GM23338 (cell line): ENCODE measurements at regions not wholly inside any gene's neighbourhood (a gene's known extent, or its start where the extent isn't known, plus 50 kb on each side); places are given as distances from the start of the nearest gene placed in this dataset.

Experiments
- ATAC-seq: fragments of 200-7000 bp; cut with Tn5 transposase; 3 replicates; pipeline ENCODE4 v1.9.1; 2020
- DNase-seq: peaks from one replicate; pipeline ENCODE4 v3.0.0-alpha.2; 2015; ENCODE audit warnings: low spot score
- H2AFZ ChIP-seq: fragments of 200-600 bp; sonication (generic); 2 replicates; pipeline ENCODE4 v1.8.0; 2016; ENCODE audit warnings: antibody characterized with exemption, mild to moderate bottlenecking, moderate library complexity
- H3F3A ChIP-seq: fragments of 200-600 bp; sonication (generic); replicated peaks from 2 replicates; pipeline ENCODE4 v1.8.0; 2017; ENCODE audit warnings: antibody characterized with exemption, mixed run types, low read depth
- H3K27ac ChIP-seq: fragments of 200-600 bp; sonication (generic); 2 replicates; pipeline ENCODE4 v1.6.1; 2016; ENCODE audit warnings: low read depth
- H3K27me3 ChIP-seq: fragments of 200-600 bp; sonication (generic); 2 replicates; pipeline ENCODE4 v1.8.0; 2016; ENCODE audit warnings: mild to moderate bottlenecking, mixed run types, moderate library complexity; ENCODE audit not compliant: insufficient read depth
- H3K36me3 ChIP-seq: fragments of 200-600 bp; sonication (generic); 2 replicates; pipeline ENCODE4 v1.8.0; 2016; ENCODE audit warnings: mild to moderate bottlenecking; ENCODE audit not compliant: insufficient read depth
- H3K4me1 ChIP-seq: fragments of 200-600 bp; sonication (generic); 2 replicates; pipeline ENCODE4 v1.8.0; 2016; ENCODE audit warnings: mild to moderate bottlenecking, moderate library complexity; ENCODE audit not compliant: insufficient read depth
- H3K4me2 ChIP-seq: fragments of 200-600 bp; sonication (generic); 2 replicates; pipeline ENCODE4 v1.7.1; 2017; ENCODE audit warnings: mixed run types
- H3K4me3 ChIP-seq: fragments of 200-600 bp; sonication (generic); 2 replicates; pipeline ENCODE4 v1.6.1; 2016; ENCODE audit warnings: mixed run types
- H3K79me2 ChIP-seq: fragments of 200-600 bp; sonication (generic); replicated peaks from 2 replicates; pipeline ENCODE4 v1.8.0; 2017; ENCODE audit warnings: mild to moderate bottlenecking; ENCODE audit not compliant: insufficient read depth
- H3K9me2 ChIP-seq: fragments of 200-600 bp; sonication (generic); 2 replicates; pipeline ENCODE4 v1.8.0; 2017; ENCODE audit not compliant: insufficient read depth
- H4K20me1 ChIP-seq: fragments of 200-600 bp; sonication (generic); replicated peaks from 2 replicates; pipeline ENCODE4 v1.8.0; 2017; ENCODE audit warnings: mild to moderate bottlenecking; ENCODE audit not compliant: insufficient read depth
- H3K27ac Mint-ChIP-seq: 2 replicates; pipeline ENCODE4 v1.8.0; 2020; ENCODE audit warnings: inconsistent platforms, mild to moderate bottlenecking, moderate library complexity, mixed read lengths
- H3K27me3 Mint-ChIP-seq: 3 replicates; pipeline ENCODE4 v1.8.0; 2022; ENCODE audit warnings: low read depth, mild to moderate bottlenecking, moderate library complexity, mixed read lengths, inconsistent platforms; ENCODE audit not compliant: insufficient read depth, poor library complexity
- H3K36me3 Mint-ChIP-seq: 3 replicates; pipeline ENCODE4 v1.8.0; 2021; ENCODE audit warnings: low read depth, mild to moderate bottlenecking, inconsistent platforms, moderate library complexity, mixed read lengths
- H3K4me1 Mint-ChIP-seq: 3 replicates; pipeline ENCODE4 v1.8.0; 2020; ENCODE audit warnings: mild to moderate bottlenecking, inconsistent platforms, mixed read lengths
- H3K4me3 Mint-ChIP-seq: 3 replicates; pipeline ENCODE4 v1.8.0; 2021; ENCODE audit warnings: moderate library complexity, mild to moderate bottlenecking, inconsistent platforms, mixed read lengths
- H3K9me3 Mint-ChIP-seq: 3 replicates; pipeline ENCODE4 v1.8.0; 2020; ENCODE audit warnings: moderate library complexity, mild to moderate bottlenecking, inconsistent platforms, mixed read lengths
- EZH2 ChIP-seq: fragments of 200-600 bp; sonication (generic); IDR thresholded peaks from one replicate; pipeline ENCODE4 v1.8.0; 2017; ENCODE audit warnings: antibody characterized with exemption, mild to moderate bottlenecking, low read depth; ENCODE audit not compliant: unreplicated experiment
- EZH2phosphoT487 ChIP-seq: fragments of 200-600 bp; sonication (generic); IDR thresholded peaks from one replicate; pipeline ENCODE4 v1.8.1; 2018; ENCODE audit warnings: antibody characterized with exemption; ENCODE audit not compliant: unreplicated experiment
- POLR2AphosphoS5 ChIP-seq: IDR thresholded peaks from 2 replicates; pipeline ENCODE4 v1.6.1; 2016; ENCODE audit warnings: antibody characterized with exemption, low read depth
- STAT1 ChIP-seq: IDR thresholded peaks from one replicate; pipeline ENCODE4 v1.6.1; 2016; ENCODE audit warnings: antibody characterized with exemption; ENCODE audit not compliant: unreplicated experiment
- ZNF331 ChIP-seq: fragments of 250-450 bp; sonication (Bioruptor Pico); IDR thresholded peaks from 2 replicates; pipeline ENCODE4 v1.5.0; 2020; ENCODE audit warnings: low read depth, mild to moderate bottlenecking, moderate library complexity
- ZNF462 ChIP-seq: fragments of 250-450 bp; sonication (Bioruptor Pico); IDR thresholded peaks from 2 replicates; pipeline ENCODE4 v1.5.0; 2020; ENCODE audit warnings: mild to moderate bottlenecking, moderate library complexity

GRCh38 chr19:32230441-32230840 is 115.0 kb upstream of the ZNF507 start:
- H2AFZ ChIP-seq: no peak overlapping the region
- H3K27ac Mint-ChIP-seq: no peak overlapping the region
- no peak overlapping the region for H3K27ac ChIP-seq
- no peaks in the 10 kb centered on the region for H3K79me2 ChIP-seq
- H3K4me1 Mint-ChIP-seq: no peaks in the 10 kb centered on the region
- no peak for DNase-seq
- H3K4me1 ChIP-seq: no peaks in the 10 kb centered on the region
- H3K27me3 Mint-ChIP-seq: peaks cover 12% of the 10 kb centered on the region
- H3K4me3 ChIP-seq: no peak overlapping the region
- H3K4me2 ChIP-seq: no peak overlapping the region
- H3K9me3 Mint-ChIP-seq: no peaks in the 10 kb centered on the region
- no peaks in the 10 kb centered on the region for H3K9me2 ChIP-seq
- H3K4me3 Mint-ChIP-seq: no peak overlapping the region
- H3F3A ChIP-seq: no peaks in the 10 kb centered on the region
- no peak for TF ChIP-seq ZNF462 (CRISPR knock-in tag)
- no peaks in the 10 kb centered on the region for H3K36me3 ChIP-seq
- H3K27me3 ChIP-seq: peaks cover under 1% of the 10 kb centered on the region; the same call in 1 of the 2 replicates
- H4K20me1 ChIP-seq: no peaks in the 10 kb centered on the region
- ATAC-seq: no peak
- no peaks in the 10 kb centered on the region for H3K36me3 Mint-ChIP-seq

GRCh38 chr19:32231020-32231419 is 114.4 kb upstream of the ZNF507 start:
- no peaks in the 10 kb centered on the region for H3F3A ChIP-seq
- no peaks in the 10 kb centered on the region for H3K27me3 ChIP-seq
- no peaks in the 10 kb centered on the region for H3K4me1 ChIP-seq
- H3K79me2 ChIP-seq: no peaks in the 10 kb centered on the region
- H3K27ac ChIP-seq: no peak overlapping the region
- no peak overlapping the region for H2AFZ ChIP-seq
- H4K20me1 ChIP-seq: no peaks in the 10 kb centered on the region
- no peaks in the 10 kb centered on the region for H3K9me3 Mint-ChIP-seq
- no peaks in the 10 kb centered on the region for H3K36me3 ChIP-seq
- DNase-seq (no peak), ATAC-seq (no peak)
- no peak overlapping the region for H3K4me3 ChIP-seq
- H3K36me3 Mint-ChIP-seq: no peaks in the 10 kb centered on the region
- H3K9me2 ChIP-seq: no peaks in the 10 kb centered on the region
- no peak overlapping the region for H3K4me3 Mint-ChIP-seq
- H3K27me3 Mint-ChIP-seq: peaks cover 12% of the 10 kb centered on the region
- H3K4me2 ChIP-seq: no peak overlapping the region
- no peak overlapping the region for H3K27ac Mint-ChIP-seq
- no peaks in the 10 kb centered on the region for H3K4me1 Mint-ChIP-seq
- no peak for TF ChIP-seq EZH2
- TF ChIP-seq STAT1: no peak
- TF ChIP-seq ZNF331 (CRISPR knock-in tag): no peak
- TF ChIP-seq ZNF462 (CRISPR knock-in tag): no peak
- TF ChIP-seq POLR2AphosphoS5: no peak
- TF ChIP-seq EZH2phosphoT487: no peak
